Epithelial cell of proximal tubule (primary cell): ENCODE measurements at regions not wholly inside any gene's neighbourhood (a gene's known extent, or its start where the extent isn't known, plus 50 kb on each side); places are given as distances from the start of the nearest gene placed in this dataset.

Source experiments
- DNase-seq: peaks from one replicate; pipeline ENCODE4 v3.0.0-alpha.2; 2011; ENCODE audit warnings: low read depth
- H3K4me3 ChIP-seq: 2 replicates; pipeline ENCODE4 v1.5.1; 2011; ENCODE audit warnings: low read depth, mild to moderate bottlenecking, low read length
- TF ChIP-seq, protein P1 (sequence below): conservative IDR thresholded peaks from 2 replicates; pipeline ENCODE4 v1.5.1; 2012; ENCODE audit warnings: low read depth, mild to moderate bottlenecking, low read length

DNA sequence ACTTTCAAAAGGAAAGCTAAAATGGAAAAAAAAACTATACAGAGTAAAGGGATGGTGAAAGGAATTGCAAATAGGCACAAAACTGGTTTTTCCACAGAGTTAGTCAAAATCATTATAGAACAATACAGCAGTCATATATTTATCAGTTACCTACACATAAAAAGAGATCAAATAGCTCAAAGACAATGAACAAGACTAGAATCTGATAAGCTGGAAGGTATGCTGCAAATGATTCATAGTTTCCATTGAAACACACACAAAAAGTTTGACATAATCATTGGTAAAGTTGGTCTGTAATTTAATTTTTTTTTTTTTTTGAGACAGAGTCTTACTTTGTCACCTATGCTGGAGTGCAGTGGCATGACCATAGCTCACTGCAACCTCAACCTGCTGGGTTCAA lies 92.4 kb upstream of the SGCE start:
- H3K4me3 ChIP-seq: no peak overlapping the region
- DNase-seq: no peak
- TF ChIP-seq, protein P1, sequence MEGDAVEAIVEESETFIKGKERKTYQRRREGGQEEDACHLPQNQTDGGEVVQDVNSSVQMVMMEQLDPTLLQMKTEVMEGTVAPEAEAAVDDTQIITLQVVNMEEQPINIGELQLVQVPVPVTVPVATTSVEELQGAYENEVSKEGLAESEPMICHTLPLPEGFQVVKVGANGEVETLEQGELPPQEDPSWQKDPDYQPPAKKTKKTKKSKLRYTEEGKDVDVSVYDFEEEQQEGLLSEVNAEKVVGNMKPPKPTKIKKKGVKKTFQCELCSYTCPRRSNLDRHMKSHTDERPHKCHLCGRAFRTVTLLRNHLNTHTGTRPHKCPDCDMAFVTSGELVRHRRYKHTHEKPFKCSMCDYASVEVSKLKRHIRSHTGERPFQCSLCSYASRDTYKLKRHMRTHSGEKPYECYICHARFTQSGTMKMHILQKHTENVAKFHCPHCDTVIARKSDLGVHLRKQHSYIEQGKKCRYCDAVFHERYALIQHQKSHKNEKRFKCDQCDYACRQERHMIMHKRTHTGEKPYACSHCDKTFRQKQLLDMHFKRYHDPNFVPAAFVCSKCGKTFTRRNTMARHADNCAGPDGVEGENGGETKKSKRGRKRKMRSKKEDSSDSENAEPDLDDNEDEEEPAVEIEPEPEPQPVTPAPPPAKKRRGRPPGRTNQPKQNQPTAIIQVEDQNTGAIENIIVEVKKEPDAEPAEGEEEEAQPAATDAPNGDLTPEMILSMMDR: no peak

DNA sequence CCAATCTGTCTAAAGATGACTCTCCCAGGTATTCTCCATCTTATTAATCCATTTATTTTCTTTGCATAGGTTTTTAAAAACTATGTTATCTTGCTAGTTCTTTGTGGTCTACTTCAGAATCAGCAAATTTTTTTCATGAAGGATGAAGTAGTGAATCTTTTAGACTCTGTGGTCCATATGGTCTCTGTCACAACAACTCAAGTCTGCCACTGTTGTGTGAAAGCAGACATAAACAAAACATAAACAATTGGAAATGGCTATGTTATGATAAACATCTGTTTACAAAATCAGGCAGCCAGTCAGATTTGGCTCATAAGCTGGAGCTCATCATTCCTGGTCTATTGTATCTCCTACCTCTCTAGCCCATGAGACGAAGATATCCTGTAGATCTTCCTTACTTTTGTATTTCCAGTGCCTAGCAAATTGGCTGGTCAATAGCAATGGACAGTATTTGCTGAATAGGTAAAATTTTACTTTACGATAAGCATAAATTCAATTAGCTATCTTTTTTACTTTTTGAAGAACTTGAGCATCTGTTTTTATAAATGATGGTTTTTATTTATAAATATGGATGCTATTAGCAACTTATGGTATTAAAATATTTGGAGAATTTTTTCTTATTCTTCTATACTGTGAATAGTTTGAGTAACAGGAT lies 104.6 kb upstream of the SGCE start:
- H3K4me3 ChIP-seq: no peak overlapping the region
- TF ChIP-seq, protein P1: no peak

DNA sequence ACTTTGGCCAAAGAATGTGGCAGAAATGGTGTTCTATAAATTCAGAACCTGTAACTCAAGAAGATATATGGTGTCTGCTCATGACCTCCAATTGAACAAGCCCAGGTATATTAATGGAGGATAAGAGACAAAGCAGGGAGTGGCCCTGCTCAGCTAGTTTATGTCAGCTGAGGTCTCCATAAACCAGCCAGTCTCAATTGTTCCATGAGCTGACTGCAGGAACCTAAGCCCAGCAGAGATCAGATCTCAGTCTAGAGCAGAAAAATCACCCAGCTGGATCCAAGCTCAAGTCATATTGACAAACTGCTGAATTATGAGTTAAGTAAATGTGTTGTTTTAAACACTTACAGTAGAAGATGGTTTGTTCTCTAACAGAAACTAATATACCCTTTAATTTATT lies 105.5 kb upstream of the SGCE start:
- H3K4me3 ChIP-seq: no peak overlapping the region
- DNase-seq: no peak
- TF ChIP-seq, protein P1: no peak

More for the DNA sequence above, 104.6 kb upstream of the SGCE start:
- DNase-seq: no peak

DNA sequence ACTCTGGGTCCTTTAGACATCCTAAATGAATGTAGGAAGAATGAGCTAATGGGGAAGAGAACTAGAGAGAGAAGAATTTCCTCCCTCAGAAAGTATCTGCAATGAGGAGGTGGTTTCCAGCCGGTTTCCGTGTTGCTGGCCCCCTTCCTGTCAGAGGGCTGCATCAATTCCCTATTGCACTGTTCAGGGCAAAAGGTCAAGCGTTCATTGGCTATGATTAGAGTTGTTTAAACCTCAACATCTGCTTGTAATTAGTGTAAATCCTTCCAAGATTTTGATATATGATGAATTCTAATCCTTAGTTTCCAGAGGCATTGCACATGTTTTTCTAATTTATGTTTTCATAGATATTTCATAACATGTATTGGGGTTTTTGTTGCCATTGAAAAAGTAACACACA lies 107.3 kb upstream of the SGCE start:
- no peak overlapping the region for H3K4me3 ChIP-seq
- DNase-seq: no peak
- TF ChIP-seq, protein P1: no peak

DNA sequence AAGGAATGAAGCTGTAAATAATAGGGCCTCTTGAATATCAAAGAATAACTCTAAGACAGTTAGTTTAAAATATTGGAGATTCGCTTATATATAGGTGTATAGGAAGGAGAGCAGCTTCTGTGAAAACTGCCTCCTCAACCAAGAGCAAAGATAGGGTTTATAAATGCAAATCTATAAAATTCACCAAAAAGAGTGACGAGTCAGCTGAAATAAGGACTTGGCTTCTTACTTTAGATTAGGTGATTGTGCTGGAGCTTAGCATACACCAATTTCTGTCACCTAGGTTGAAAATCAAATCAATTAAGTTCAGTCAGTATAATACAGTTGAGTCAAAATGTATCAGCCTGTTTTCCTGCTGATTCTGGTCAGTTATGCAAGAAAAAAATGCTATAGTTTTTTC lies 113.8 kb upstream of the SGCE start:
- TF ChIP-seq, protein P1: no peak
- H3K4me3 ChIP-seq: no peak overlapping the region
- DNase-seq: no peak

DNA sequence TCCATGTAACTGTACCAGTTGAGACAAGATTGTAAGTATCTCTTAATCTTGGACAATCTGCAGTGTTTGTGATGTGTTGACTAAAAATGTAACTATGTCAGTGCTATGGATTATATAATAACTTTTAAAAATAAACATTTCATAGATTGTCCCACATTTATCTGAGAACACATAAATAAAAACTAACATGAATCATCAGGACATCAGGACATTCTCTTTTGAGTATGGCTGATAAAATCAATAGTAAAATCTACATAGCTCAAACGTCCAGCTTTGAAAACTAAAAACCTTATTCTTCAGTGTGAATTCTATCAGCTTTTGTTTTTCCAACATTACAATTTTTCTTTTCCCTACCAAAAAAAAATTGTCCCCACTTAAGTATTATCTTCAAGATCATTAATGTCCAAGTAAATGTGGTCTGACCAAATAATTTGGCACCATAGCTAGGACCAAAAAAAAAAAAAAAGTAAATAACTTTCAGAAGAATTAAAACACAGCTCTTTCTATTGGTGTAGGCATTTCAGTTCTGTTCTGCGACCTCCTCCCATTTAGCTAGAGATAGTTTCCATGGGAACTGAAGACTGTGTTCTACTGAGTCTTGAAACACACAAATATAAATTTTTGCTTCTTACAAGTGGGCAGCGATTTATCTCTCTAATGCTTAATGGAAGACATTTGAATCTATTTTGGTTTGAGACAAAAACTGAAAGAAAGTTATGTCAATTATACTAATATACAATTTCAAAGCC lies 123.0 kb upstream of the SGCE start:
- no peak overlapping the region for H3K4me3 ChIP-seq
- TF ChIP-seq, protein P1: no peak
- no peak for DNase-seq

DNA sequence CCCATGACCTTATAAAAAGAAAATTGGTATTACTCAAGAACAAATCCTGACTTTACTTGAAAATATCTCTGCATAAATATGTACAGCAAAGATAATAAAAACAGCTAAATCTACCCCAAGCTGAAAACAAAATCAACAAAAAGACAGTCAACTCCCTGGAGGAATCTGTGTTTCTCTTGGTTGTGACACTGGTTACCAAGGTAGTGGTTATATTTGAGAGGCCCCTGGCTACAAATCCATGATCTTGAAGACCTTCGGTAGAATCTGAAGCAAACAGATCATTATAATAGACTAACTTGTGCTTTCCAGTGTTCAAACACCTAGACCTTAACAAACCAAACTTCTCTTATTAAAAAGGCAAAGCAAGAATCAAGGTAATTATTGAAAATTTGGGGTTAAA lies 123.9 kb upstream of the SGCE start:
- DNase-seq: no peak
- H3K4me3 ChIP-seq: no peak overlapping the region
- TF ChIP-seq, protein P1: no peak
